ENCODE measurements at regions not wholly inside any gene's neighbourhood (a gene's known extent, or its start where the extent isn't known, plus 50 kb on each side); places are given as distances from the start of the nearest gene placed in this dataset.

DNA sequence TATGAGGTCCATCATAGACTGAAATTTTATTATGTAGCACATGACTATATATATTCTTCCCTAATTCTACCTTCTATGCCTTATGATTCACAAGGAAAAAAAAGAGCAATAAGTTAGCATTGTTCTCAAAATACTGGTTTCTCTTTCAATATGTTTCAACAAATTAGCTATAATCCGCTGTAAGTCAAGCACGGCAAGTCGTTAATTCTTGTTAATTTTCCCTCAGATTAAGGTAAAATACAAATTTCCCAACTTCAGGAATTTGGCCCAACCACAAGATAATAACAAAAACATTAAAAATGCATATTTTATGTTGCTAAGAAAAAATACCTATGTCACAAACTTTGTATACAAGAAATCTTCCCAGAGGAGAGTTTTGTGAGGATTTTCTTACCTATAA lies 296.5 kb upstream of the GALNTL6 start:
- TF ChIP-seq CEBPB (IDR thresholded peaks at IDR 0.05; ENCODE audit: low read depth) (no peak), EZH2 (IDR thresholded peaks at IDR 0.05) (no peak)
